GM12873 (cell line): ENCODE measurements at regions not wholly inside any gene's neighbourhood (a gene's known extent, or its start where the extent isn't known, plus 50 kb on each side); places are given as distances from the start of the nearest gene placed in this dataset.

Experiments
- CTCF ChIP-seq: IDR thresholded peaks from 2 replicates; pipeline ENCODE4 v1.5.1; 2012; ENCODE audit warnings: low read depth, mild to moderate bottlenecking, moderate library complexity, low read length, control low read depth; ENCODE audit not compliant: insufficient read depth; ENCODE audit errors: missing control alignments

- no peak for TF ChIP-seq CTCF
Measured at GRCh38 chrX:95911062-95911461, 773.6 kb upstream of the DIAPH2 start.

- no peak for TF ChIP-seq CTCF
Measured at GRCh38 chrX:95919605-95920004, 765.0 kb upstream of the DIAPH2 start.

- no peak for TF ChIP-seq CTCF
Measured at GRCh38 chrX:95945528-95945927, 739.1 kb upstream of the DIAPH2 start.

- TF ChIP-seq CTCF = no peak
Measured at GRCh38 chrX:95949588-95949987, 735.1 kb upstream of the DIAPH2 start.

- no peak for TF ChIP-seq CTCF
Measured at GRCh38 chrX:95950679-95951078, 734.0 kb upstream of the DIAPH2 start.

- no peak for TF ChIP-seq CTCF
Measured at GRCh38 chrX:95953564-95953963, 731.1 kb upstream of the DIAPH2 start.

- no peak for TF ChIP-seq CTCF
Measured at GRCh38 chrX:95956745-95957144, 727.9 kb upstream of the DIAPH2 start.

- TF ChIP-seq CTCF = no peak
Measured at GRCh38 chrX:95974096-95974470, 710.6 kb upstream of the DIAPH2 start.
